GM18520 (cell line): ENCODE measurements at regions not wholly inside any gene's neighbourhood (a gene's known extent, or its start where the extent isn't known, plus 50 kb on each side); places are given as distances from the start of the nearest gene placed in this dataset.

Experiments used
- ATAC-seq: cut with Tn5 transposase; IDR thresholded peaks from one replicate; pipeline ENCODE4 v1.9.1; 2021; ENCODE audit not compliant: unreplicated experiment

DNA sequence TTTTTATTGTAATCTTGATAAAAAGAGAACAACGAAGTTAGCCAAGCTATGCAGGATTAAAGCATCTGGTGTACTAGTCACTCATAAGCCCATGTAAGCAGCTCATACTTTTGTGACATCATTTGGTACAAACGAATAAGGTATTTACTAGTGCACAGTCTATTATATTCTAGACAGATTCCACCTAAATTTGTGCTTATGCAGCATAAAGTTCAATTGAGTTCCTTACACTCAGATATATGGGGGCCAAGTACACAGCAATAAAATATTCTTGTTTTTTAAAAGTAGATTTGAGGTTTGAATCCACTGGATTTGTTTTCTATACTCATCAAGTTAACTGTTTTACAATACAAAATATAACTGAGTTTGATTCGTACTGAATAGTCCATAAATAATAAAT lies 1621.2 kb downstream of the MAT2B start:
- no peak for ATAC-seq

- no peak for ATAC-seq
These were observed 1622.5 kb downstream of the MAT2B start for GRCh38 chr5:165127941-165128340.

DNA sequence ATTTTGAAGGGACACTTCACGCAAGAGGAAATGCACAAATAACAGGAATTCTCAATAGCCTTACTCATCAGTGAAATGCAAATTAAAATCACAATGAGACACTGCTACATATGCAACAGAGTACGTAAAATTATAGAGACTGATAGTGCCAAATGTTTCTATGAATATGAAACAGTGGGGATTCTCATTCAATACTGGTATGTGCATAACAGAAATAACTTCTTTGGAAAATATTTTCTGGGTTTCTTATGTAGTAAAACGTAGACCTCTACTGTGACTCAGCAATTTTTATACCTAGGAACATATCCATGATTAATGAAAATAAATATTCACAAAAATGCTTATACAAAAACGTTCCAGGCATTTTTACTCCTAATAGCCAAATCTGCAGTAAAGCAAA lies 1625.2 kb downstream of the MAT2B start:
- ATAC-seq: no peak

- ATAC-seq: no peak
These were observed 1628.7 kb downstream of the MAT2B start for GRCh38 chr5:165134155-165134554.

DNA sequence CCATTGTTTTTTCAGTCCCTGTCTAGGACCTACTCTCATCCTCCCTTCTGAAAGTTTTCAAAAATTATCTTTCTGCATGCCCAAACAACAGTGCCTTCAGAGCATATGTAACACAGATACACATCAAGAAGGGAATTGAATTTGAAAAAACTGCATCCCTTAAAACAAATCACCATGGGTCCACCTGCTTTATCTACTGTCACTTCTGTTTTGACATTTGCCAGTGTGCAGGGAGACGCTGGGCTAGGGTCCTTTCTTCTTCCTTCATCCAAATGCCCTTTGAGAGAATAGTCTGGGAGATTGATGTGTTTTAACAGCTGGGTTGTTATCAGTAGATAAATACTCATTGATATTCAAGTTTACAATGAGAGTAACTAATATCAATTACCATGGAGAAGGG lies 1630.1 kb downstream of the MAT2B start:
- no peak for ATAC-seq

- no peak for ATAC-seq
These were observed 1632.3 kb downstream of the MAT2B start for GRCh38 chr5:165137701-165138100.

GRCh38 chr5:165138236-165138635 lies 1632.8 kb downstream of the MAT2B start:
- ATAC-seq: no peak

DNA sequence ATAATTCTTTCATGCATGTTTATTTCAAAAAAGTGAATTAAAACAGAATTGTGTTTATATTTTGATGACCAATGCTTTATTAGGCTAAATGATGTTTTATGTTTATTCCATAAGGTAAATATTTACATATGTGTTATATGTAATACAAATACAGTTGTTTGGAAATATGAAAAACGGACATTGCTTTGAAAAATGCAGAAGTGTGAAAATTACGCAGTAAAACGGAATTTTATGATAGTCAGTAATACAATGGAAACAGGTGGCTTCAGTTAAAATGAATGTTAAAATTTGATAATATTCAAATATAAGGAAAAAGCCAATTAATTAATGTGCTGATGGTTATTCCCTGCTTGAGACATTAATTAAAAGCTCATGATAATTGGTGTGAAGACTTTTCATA lies 1633.8 kb downstream of the MAT2B start:
- ATAC-seq: no peak

- ATAC-seq: no peak
These were observed 1634.3 kb downstream of the MAT2B start for GRCh38 chr5:165139721-165140120.

- no peak for ATAC-seq
These were observed 1638.3 kb downstream of the MAT2B start for GRCh38 chr5:165143741-165144140.

DNA sequence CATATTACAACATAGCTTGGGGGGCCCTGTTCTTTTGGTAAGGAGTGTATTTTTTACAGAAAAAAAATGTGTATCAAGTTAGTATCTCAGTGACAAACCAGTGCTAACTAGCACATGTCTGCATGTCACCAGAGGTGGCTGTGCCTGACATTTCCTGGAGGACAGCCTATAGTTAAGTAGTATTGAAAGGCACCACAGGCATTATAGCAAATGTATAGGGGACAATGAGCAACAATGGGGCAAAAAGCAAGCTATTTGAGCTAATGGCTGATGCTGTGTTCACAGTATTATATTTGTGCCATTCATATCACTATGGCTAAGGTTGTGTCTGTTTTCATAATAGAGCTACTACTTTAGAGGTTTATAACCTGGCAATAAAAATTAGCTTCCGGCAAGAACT lies 1644.0 kb downstream of the MAT2B start:
- ATAC-seq: no peak

GRCh38 chr5:165152058-165152457 lies 1646.6 kb downstream of the MAT2B start:
- ATAC-seq: no peak

- no peak for ATAC-seq
These were observed 1651.8 kb downstream of the MAT2B start for GRCh38 chr5:165157219-165157618.

DNA sequence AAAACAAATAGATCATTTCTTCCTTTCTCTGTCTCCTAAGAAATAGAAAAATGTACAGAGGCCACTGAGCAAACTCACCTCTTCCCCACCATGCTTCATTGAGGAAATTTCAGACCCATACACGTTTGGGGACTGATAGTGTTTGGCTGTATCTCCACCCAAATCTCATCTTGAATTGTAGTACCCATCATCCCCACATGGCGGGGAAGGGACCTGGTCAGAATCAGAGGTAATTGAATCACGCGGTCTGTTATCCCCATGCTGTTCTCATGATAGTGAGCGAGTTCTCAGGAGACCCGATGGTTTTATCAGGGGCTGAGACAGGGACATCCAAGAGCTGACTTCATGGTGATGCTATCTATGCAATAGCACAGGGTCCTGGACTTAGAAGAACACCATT lies 1655.8 kb downstream of the MAT2B start:
- no peak for ATAC-seq

DNA sequence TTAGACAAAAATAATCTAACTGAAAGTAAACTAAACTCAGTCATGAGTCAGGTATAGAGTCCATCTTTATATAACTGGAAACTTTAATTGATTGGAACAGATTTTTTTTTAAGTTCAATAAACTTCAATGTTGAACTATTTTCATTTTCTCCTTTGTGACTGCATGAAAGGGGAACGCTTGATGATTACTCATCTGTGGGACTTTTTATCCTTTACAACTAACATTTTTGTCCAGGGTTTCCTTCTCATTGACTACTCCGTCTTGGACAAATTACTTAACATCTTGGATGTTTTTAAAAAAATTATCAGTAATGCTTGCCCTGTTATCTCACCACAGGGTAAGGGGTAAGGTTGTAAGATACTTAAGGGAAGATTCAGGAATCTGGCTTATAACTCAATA lies 1658.4 kb downstream of the MAT2B start:
- no peak for ATAC-seq

DNA sequence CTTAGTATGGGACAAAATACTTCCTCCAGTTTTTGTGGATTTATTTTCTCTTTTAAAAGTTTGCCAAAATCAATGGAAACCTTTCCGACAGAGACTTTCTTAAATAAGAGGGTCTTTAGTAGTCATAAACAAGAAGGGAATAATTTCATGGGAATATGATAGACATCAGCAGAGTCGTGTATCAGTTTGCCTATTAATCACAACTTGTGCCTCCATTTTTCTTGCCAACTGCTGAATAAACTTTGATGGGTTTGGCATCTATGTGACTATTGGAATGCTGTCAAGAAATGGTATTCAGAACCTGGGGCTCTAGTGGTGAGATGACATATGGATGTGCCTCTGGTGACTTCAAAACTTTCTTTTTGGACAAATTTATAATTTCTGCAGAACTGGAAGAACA lies 1668.2 kb downstream of the MAT2B start:
- ATAC-seq: no peak

- ATAC-seq: no peak
These were observed 1669.6 kb downstream of the MAT2B start for GRCh38 chr5:165175041-165175440.

DNA sequence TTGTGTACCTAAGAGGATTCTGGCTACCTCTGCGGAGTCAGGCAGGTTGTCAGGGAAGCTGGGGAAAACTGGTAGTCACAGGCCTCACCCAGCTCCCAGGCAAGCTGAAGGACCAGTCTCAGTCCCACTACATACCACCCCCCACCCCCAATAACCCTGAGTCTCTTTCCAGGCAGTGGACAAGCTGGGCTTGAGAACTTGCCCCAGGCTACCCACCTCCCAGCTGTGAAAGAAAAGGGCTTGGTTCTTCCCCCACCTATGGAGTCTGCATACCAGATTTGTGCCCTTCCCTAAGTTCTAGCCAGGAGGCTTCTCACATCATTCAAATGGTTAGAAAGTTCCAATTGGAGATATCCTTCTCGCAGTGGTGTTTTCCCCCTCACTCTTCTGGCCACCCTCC lies 1678.8 kb downstream of the MAT2B start:
- no peak for ATAC-seq

DNA sequence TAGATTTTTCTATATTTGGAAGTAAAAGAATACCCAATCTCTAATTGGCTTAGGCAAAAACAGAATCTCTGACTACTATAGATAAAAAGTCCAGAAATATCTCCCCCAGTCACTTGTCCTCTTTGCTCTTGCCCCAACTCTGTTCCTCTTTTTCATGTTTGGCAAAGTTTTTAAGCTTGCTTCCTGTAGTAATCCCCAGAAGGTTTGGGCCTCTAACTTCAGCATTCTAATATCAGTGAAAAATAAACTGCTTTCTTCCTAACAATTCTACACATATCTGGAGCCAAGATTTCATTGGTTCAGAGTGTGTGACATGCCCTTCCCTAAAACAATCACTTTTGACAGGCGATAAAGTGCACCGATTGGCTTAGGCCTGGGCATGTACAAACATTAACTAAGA lies 1680.3 kb downstream of the MAT2B start:
- no peak for ATAC-seq

GRCh38 chr5:165187815-165188214 lies 1682.4 kb downstream of the MAT2B start:
- ATAC-seq: no peak

GRCh38 chr5:165188556-165189175 lies 1683.2 kb downstream of the MAT2B start:
- ATAC-seq: no peak

DNA sequence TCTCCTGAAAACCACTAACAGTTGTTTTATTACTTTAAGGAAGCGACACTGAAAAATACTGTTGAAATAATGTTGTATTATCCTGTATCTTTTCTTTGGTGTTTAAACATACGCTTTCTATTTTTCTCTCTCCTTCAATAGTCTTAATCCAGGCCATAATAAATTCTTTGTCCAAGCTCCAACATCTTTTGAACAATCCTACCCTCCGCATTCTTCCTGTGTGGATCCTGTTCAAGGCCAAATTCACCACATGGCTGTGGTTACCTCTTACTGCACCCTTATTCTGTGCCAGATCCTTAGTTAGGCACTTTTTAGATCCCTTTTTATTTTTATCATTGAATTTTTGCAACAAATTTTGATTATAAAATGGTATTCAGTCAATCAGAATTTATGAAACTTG lies 1691.5 kb downstream of the MAT2B start:
- ATAC-seq: no peak

- ATAC-seq: no peak
These were observed 1696.0 kb downstream of the MAT2B start for GRCh38 chr5:165201369-165201768.
